ENCODE measurements at regions not wholly inside any gene's neighbourhood (a gene's known extent, or its start where the extent isn't known, plus 50 kb on each side); places are given as distances from the start of the nearest gene placed in this dataset.

GRCh38 chr22:27022274-27022895 is 365.0 kb downstream of the MIAT start:
- TF ChIP-seq POLR2A (IDR thresholded peaks at IDR 0.05), result no peak
- TF ChIP-seq, protein P1, sequence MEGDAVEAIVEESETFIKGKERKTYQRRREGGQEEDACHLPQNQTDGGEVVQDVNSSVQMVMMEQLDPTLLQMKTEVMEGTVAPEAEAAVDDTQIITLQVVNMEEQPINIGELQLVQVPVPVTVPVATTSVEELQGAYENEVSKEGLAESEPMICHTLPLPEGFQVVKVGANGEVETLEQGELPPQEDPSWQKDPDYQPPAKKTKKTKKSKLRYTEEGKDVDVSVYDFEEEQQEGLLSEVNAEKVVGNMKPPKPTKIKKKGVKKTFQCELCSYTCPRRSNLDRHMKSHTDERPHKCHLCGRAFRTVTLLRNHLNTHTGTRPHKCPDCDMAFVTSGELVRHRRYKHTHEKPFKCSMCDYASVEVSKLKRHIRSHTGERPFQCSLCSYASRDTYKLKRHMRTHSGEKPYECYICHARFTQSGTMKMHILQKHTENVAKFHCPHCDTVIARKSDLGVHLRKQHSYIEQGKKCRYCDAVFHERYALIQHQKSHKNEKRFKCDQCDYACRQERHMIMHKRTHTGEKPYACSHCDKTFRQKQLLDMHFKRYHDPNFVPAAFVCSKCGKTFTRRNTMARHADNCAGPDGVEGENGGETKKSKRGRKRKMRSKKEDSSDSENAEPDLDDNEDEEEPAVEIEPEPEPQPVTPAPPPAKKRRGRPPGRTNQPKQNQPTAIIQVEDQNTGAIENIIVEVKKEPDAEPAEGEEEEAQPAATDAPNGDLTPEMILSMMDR (IDR thresholded peaks at IDR 0.05 in 4 of 5, conservative IDR thresholded peaks at IDR 0.05 in 1 of 5), result no peak
- Histone ChIP-seq H3K4me1 (no peaks in the 10 kb centered on the region), H3K4me3 (no peak overlapping the region), H3K36me3 (no peaks in the 10 kb centered on the region), H3K27me3 (peaks cover 0 to 19% (median 10%) of the 10 kb centered on the region in 3 donors), H3K9me3 (no peaks in the 10 kb centered on the region), H3K27ac (no peak overlapping the region)
- DNase-seq (no peak), ATAC-seq (no peak)
- in situ Hi-C loops (cut with MboI; ENCODE audit: low sequenced_read_pairs in 4 of 4), result no loop called here
- intact Hi-C loops (cut with DNase I; ENCODE audit: low total_unique reads), result no loop called here

GRCh38 chr22:27022896-27023361 is 365.5 kb downstream of the MIAT start:
- in situ Hi-C loops (cut with MboI; ENCODE audit: low sequenced_read_pairs in 4 of 4), result no loop called here
- Histone ChIP-seq H3K9me3 (no peaks in the 10 kb centered on the region), H3K4me1 (no peaks in the 10 kb centered on the region), H3K4me3 (no peak overlapping the region), H3K36me3 (no peaks in the 10 kb centered on the region), H3K27me3 (peaks cover 0 to 18% (median 10%) of the 10 kb centered on the region in 3 donors), H3K27ac (no peak overlapping the region)
- DNase-seq, result no peak
- intact Hi-C loops (cut with DNase I; ENCODE audit: low total_unique reads), result no loop called here
- TF ChIP-seq POLR2A (IDR thresholded peaks at IDR 0.05), result no peak
- TF ChIP-seq, protein P1 (IDR thresholded peaks at IDR 0.05 in 4 of 5, conservative IDR thresholded peaks at IDR 0.05 in 1 of 5), result no peak
- no peak for ATAC-seq

GRCh38 chr22:27023591-27023990 is 366.2 kb downstream of the MIAT start:
- ATAC-seq, result no peak
- no peaks in the 10 kb centered on the region for H3K36me3 ChIP-seq
- no peak for TF ChIP-seq POLR2A (IDR thresholded peaks at IDR 0.05)
- TF ChIP-seq, protein P1 (IDR thresholded peaks at IDR 0.05 in 4 of 5, conservative IDR thresholded peaks at IDR 0.05 in 1 of 5), result no peak
- no peak for DNase-seq
- H3K4me3 ChIP-seq, result no peak overlapping the region
- H3K4me1 ChIP-seq, result no peaks in the 10 kb centered on the region
- peaks cover 0 to 17% (median 10%) of the 10 kb centered on the region in 3 donors for H3K27me3 ChIP-seq
- H3K27ac ChIP-seq, result no peak overlapping the region
- intact Hi-C loops (cut with DNase I; ENCODE audit: low total_unique reads), result no loop called here
- H3K9me3 ChIP-seq, result no peaks in the 10 kb centered on the region
- in situ Hi-C loops (cut with MboI; ENCODE audit: low sequenced_read_pairs in 4 of 4), result no loop called here

- H3K36me3 ChIP-seq, result no peaks in the 10 kb centered on the region
- in situ Hi-C loops (cut with MboI; ENCODE audit: low sequenced_read_pairs in 4 of 4) (no loop called here), intact Hi-C loops (cut with DNase I; ENCODE audit: low total_unique reads) (no loop called here)
- ATAC-seq (no peak), DNase-seq (no peak)
- H3K4me3 ChIP-seq, result no peak overlapping the region
- TF ChIP-seq POLR2A (IDR thresholded peaks at IDR 0.05), result no peak
- TF ChIP-seq, protein P1 (IDR thresholded peaks at IDR 0.05 in 4 of 5, conservative IDR thresholded peaks at IDR 0.05 in 1 of 5), result no peak
- H3K4me1 ChIP-seq, result no peaks in the 10 kb centered on the region
- H3K27ac ChIP-seq, result no peak overlapping the region
- peaks cover 0 to 13% (median 9%) of the 10 kb centered on the region in 3 donors for H3K27me3 ChIP-seq
- no peaks in the 10 kb centered on the region for H3K9me3 ChIP-seq
Measured at GRCh38 chr22:27024982-27025381, 367.6 kb downstream of the MIAT start.

DNA sequence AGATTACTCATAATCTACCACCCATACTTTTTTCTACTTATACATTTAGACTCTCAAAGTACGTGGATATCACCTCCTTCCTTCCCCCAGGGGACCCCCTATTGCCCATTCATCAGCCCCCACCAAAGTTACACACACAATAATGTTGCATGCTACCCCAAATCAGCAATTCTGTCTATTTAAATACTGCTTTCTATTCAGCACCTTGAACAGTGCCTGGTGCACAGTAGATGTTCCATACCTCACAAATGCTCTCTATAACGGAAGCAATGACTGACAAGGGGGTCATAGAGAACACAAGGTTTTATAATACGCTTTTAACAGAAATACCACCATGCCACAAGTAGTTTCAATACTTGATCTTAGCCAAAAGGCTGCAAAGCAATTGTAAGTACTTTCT is 370.7 kb downstream of the MIAT start:
- no peak overlapping the region for H3K4me3 ChIP-seq
- intact Hi-C loops (cut with DNase I; ENCODE audit: low total_unique reads), result no loop called here
- no peaks in the 10 kb centered on the region for H3K36me3 ChIP-seq
- in situ Hi-C loops (cut with MboI; ENCODE audit: low sequenced_read_pairs in 4 of 4), result no loop called here
- no peak for TF ChIP-seq POLR2A (IDR thresholded peaks at IDR 0.05)
- TF ChIP-seq, protein P1 (IDR thresholded peaks at IDR 0.05 in 4 of 5, conservative IDR thresholded peaks at IDR 0.05 in 1 of 5), result no peak
- ATAC-seq (no peak), DNase-seq (no peak)
- peaks cover 0 to 6% (median 0%) of the 10 kb centered on the region in 3 donors for H3K27me3 ChIP-seq
- peaks cover 0 to 3% of the 10 kb centered on the region in 2 donors for H3K4me1 ChIP-seq
- H3K9me3 ChIP-seq, result no peaks in the 10 kb centered on the region
- H3K27ac ChIP-seq, result no peak overlapping the region

All from gastrocnemius medialis (tissue), 4 donors.